Neural cell (in vitro differentiated cells): ENCODE measurements at regions not wholly inside any gene's neighbourhood (a gene's known extent, or its start where the extent isn't known, plus 50 kb on each side); places are given as distances from the start of the nearest gene placed in this dataset.

ENCODE experiments used
- H2AFZ ChIP-seq: fragments of 200-600, 300-800 bp; sonication (generic), shearing (Covaris generic); 2 replicates; pipeline ENCODE4 v1.6.0; 2014; ENCODE audit warnings: low read depth, mild to moderate bottlenecking, antibody characterized with exemption, low read length, moderate library complexity
- H3F3A ChIP-seq: fragments of 200-600 bp; shearing (Covaris generic); 2 replicates; pipeline ENCODE4 v1.6.1; 2016; ENCODE audit warnings: mild to moderate bottlenecking, moderate library complexity, mixed read lengths, antibody characterized with exemption, low read length; ENCODE audit not compliant: insufficient read depth, poor library complexity, severe bottlenecking
- H3K27ac ChIP-seq: fragments of 200-600, 300-800 bp; sonication (generic), shearing (Covaris generic); 2 replicates; pipeline ENCODE4 v1.5.1; 2014; ENCODE audit warnings: mild to moderate bottlenecking, low read length, moderate library complexity
- H3K27me3 ChIP-seq: fragments of 300-800, 200-600 bp; sonication (generic), shearing (Covaris generic); 2 replicates; pipeline ENCODE4 v1.6.0; 2014; ENCODE audit warnings: mild to moderate bottlenecking, low read depth, low read length, moderate library complexity; ENCODE audit not compliant: insufficient read depth
- H3K36me3 ChIP-seq: fragments of 300-800, 200-600 bp; sonication (generic), shearing (Covaris generic); 2 replicates; pipeline ENCODE4 v1.5.1; 2014; ENCODE audit warnings: mild to moderate bottlenecking, antibody characterized with exemption, low read length, moderate library complexity; ENCODE audit not compliant: insufficient read depth
- H3K4me2 ChIP-seq: fragments of 300-800, 200-600 bp; sonication (generic), shearing (Covaris generic); 2 replicates; pipeline ENCODE4 v1.6.0; 2014; ENCODE audit warnings: mild to moderate bottlenecking, low read length
- H3K4me3 ChIP-seq: fragments of 300-800, 200-600 bp; sonication (generic), shearing (Covaris generic); 2 replicates; pipeline ENCODE4 v1.5.1; 2014; ENCODE audit warnings: mild to moderate bottlenecking, low read length, moderate library complexity
- H3K79me2 ChIP-seq: fragments of 200-600 bp; shearing (Covaris generic); replicated peaks from 2 replicates; pipeline ENCODE4 v1.6.0; 2014; ENCODE audit warnings: mild to moderate bottlenecking, low read length, moderate library complexity; ENCODE audit not compliant: insufficient read depth
- H3K9ac ChIP-seq: fragments of 300-800, 200-600 bp; sonication (generic), shearing (Covaris generic); 2 replicates; pipeline ENCODE4 v1.6.1; 2016; ENCODE audit warnings: mild to moderate bottlenecking, low read length, mixed read lengths
- H3K9me2 ChIP-seq: fragments of 200-600 bp; shearing (Covaris generic); 2 replicates; pipeline ENCODE4 v1.6.1; 2016; ENCODE audit warnings: mild to moderate bottlenecking, low read length, mixed read lengths; ENCODE audit not compliant: insufficient read depth
- H3K9me3 ChIP-seq: fragments of 200-600, 300-800 bp; sonication (generic), shearing (Covaris generic); 2 replicates; pipeline ENCODE4 v1.6.1; 2016; ENCODE audit warnings: mild to moderate bottlenecking, mixed run types, low read length, moderate library complexity, mixed read lengths
- H4K20me1 ChIP-seq: fragments of 200-600 bp; shearing (Covaris generic); 2 replicates; pipeline ENCODE4 v1.6.1; 2016; ENCODE audit warnings: mild to moderate bottlenecking, mixed run types; ENCODE audit not compliant: insufficient read depth
- EP300 ChIP-seq: fragments of 450-650 bp; conservative IDR thresholded peaks from 2 replicates; pipeline ENCODE4 v1.6.1; 2014; ENCODE audit warnings: antibody characterized with exemption, mild to moderate bottlenecking, moderate library complexity; ENCODE audit not compliant: poor library complexity, severe bottlenecking
- EZH2 ChIP-seq: fragments of 200-600, 300-800 bp; shearing (Covaris generic), sonication (generic); IDR thresholded peaks from 2 replicates; pipeline ENCODE4 v1.6.1; 2014; ENCODE audit warnings: antibody characterized with exemption, low read length, borderline replicate concordance, mild to moderate bottlenecking; ENCODE audit not compliant: insufficient read depth, poor library complexity, severe bottlenecking
- MXI1 ChIP-seq: fragments of 450-650 bp; conservative IDR thresholded peaks from 2 replicates; pipeline ENCODE4 v1.6.1; 2014; ENCODE audit warnings: antibody characterized with exemption, mild to moderate bottlenecking; ENCODE audit not compliant: poor library complexity, severe bottlenecking
- POLR2AphosphoS5 ChIP-seq: IDR thresholded peaks from 2 replicates; pipeline ENCODE4 v1.6.1; 2012
- RAD21 ChIP-seq: fragments of 450-650 bp; conservative IDR thresholded peaks from 2 replicates; pipeline ENCODE4 v1.6.1; 2014; ENCODE audit warnings: antibody characterized with exemption, mild to moderate bottlenecking, moderate library complexity
- SMC3 ChIP-seq: fragments of 450-650 bp; conservative IDR thresholded peaks from 2 replicates; pipeline ENCODE4 v1.6.1; 2014; ENCODE audit warnings: antibody characterized with exemption, mild to moderate bottlenecking, moderate library complexity; ENCODE audit not compliant: poor library complexity
- TAF1 ChIP-seq: IDR thresholded peaks from 2 replicates; pipeline ENCODE4 v1.6.1; 2012; ENCODE audit warnings: low read depth
- TF ChIP-seq, protein P1 (sequence below): fragments of 450-650 bp; IDR thresholded peaks from 2 replicates; pipeline ENCODE4 v1.5.1; 2014; ENCODE audit warnings: antibody characterized with exemption, mild to moderate bottlenecking, moderate library complexity; ENCODE audit not compliant: poor library complexity, severe bottlenecking
- TF ChIP-seq, protein P2 (sequence below): IDR thresholded peaks from 2 replicates; pipeline ENCODE4 v1.6.1; 2012; ENCODE audit warnings: borderline replicate concordance

DNA sequence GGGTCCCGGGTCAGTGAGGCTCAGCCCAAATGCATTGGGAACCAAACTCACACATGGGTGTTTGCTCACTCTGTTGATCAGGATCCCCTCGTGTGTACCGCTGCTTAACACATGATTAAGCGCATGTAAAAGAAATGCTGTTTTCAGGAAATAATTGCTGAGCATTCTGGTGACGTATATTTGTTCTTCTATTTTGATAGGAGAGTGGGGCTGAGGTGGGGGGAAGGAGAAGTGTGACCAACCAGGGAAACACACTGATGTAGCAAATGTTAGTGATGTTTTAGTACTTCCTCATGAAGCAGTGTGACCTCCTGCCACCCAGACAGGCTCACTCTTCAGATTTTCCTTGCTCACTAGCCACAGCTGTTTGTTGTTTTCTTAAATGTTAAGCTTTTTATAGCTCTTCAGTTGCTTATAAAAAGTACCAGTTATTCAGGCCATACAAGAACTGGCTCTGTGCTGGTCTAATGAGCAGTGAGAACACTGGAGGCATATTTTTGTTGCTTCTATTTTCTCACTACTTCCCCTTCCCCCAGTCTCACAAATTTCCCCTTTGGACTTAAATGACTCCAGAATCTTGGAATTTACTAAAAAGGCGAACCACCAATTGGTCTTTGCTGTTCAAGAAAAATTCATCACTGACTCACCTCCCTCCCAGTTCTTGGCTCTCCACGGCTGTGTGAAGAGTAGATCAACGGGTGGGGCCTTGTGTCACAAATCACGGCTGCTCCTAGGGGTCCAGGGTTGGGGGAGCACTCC is 79.2 kb upstream of the BACH2 start:
- Histone ChIP-seq H4K20me1 (no peaks in the 10 kb centered on the region), H2AFZ (no peak overlapping the region), H3K4me2 (no peak overlapping the region), H3K9ac (no peak overlapping the region), H3K9me3 (no peaks in the 10 kb centered on the region), H3K79me2 (no peaks in the 10 kb centered on the region), H3F3A (no peaks in the 10 kb centered on the region), H3K36me3 (no peaks in the 10 kb centered on the region), H3K4me3 (no peak overlapping the region), H3K9me2 (no peaks in the 10 kb centered on the region), H3K27me3 (no peaks in the 10 kb centered on the region), H3K27ac (no peak overlapping the region)
- TF ChIP-seq TAF1 (no peak), MXI1 (no peak), EP300 (no peak), RAD21 (no peak), POLR2AphosphoS5 (no peak), SMC3 (no peak), EZH2 (no peak)
- TF ChIP-seq, protein P1, sequence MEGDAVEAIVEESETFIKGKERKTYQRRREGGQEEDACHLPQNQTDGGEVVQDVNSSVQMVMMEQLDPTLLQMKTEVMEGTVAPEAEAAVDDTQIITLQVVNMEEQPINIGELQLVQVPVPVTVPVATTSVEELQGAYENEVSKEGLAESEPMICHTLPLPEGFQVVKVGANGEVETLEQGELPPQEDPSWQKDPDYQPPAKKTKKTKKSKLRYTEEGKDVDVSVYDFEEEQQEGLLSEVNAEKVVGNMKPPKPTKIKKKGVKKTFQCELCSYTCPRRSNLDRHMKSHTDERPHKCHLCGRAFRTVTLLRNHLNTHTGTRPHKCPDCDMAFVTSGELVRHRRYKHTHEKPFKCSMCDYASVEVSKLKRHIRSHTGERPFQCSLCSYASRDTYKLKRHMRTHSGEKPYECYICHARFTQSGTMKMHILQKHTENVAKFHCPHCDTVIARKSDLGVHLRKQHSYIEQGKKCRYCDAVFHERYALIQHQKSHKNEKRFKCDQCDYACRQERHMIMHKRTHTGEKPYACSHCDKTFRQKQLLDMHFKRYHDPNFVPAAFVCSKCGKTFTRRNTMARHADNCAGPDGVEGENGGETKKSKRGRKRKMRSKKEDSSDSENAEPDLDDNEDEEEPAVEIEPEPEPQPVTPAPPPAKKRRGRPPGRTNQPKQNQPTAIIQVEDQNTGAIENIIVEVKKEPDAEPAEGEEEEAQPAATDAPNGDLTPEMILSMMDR: no peak
- TF ChIP-seq, protein P2, sequence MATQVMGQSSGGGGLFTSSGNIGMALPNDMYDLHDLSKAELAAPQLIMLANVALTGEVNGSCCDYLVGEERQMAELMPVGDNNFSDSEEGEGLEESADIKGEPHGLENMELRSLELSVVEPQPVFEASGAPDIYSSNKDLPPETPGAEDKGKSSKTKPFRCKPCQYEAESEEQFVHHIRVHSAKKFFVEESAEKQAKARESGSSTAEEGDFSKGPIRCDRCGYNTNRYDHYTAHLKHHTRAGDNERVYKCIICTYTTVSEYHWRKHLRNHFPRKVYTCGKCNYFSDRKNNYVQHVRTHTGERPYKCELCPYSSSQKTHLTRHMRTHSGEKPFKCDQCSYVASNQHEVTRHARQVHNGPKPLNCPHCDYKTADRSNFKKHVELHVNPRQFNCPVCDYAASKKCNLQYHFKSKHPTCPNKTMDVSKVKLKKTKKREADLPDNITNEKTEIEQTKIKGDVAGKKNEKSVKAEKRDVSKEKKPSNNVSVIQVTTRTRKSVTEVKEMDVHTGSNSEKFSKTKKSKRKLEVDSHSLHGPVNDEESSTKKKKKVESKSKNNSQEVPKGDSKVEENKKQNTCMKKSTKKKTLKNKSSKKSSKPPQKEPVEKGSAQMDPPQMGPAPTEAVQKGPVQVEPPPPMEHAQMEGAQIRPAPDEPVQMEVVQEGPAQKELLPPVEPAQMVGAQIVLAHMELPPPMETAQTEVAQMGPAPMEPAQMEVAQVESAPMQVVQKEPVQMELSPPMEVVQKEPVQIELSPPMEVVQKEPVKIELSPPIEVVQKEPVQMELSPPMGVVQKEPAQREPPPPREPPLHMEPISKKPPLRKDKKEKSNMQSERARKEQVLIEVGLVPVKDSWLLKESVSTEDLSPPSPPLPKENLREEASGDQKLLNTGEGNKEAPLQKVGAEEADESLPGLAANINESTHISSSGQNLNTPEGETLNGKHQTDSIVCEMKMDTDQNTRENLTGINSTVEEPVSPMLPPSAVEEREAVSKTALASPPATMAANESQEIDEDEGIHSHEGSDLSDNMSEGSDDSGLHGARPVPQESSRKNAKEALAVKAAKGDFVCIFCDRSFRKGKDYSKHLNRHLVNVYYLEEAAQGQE: no peak

DNA sequence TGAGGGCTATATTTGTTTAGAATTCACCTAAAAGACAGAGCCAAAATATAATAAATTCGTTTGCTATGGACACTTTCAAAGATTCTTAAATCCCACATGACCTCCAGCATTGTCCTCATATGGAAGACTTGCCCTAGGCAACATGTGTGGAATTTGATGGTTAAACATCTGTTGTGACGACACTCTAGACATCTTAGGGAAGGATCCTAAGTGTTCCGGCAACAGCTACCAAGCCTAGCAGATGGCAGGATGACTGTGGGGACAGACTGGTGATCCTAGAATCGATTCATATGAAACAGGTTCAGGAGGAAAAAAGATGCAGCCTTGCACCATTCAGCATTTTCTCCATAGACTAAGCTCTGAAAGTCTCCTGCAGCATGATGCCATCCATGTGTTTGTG is 77.6 kb upstream of the BACH2 start:
- Histone ChIP-seq H3K27me3 (no peaks in the 10 kb centered on the region), H3F3A (no peaks in the 10 kb centered on the region), H3K4me2 (no peak overlapping the region), H3K9me3 (no peaks in the 10 kb centered on the region), H4K20me1 (no peaks in the 10 kb centered on the region), H3K9me2 (no peaks in the 10 kb centered on the region), H3K9ac (no peak overlapping the region), H3K4me3 (no peak overlapping the region), H3K27ac (no peak overlapping the region), H3K79me2 (no peaks in the 10 kb centered on the region), H2AFZ (no peak overlapping the region), H3K36me3 (no peaks in the 10 kb centered on the region)
- TF ChIP-seq, protein P2: no peak
- TF ChIP-seq POLR2AphosphoS5 (no peak), EP300 (no peak), RAD21 (no peak), SMC3 (no peak), MXI1 (no peak), EZH2 (no peak), TAF1 (no peak)
- TF ChIP-seq, protein P1: no peak
